ENCODE measurements at regions not wholly inside any gene's neighbourhood (a gene's known extent, or its start where the extent isn't known, plus 50 kb on each side); places are given as distances from the start of the nearest gene placed in this dataset.

DNA sequence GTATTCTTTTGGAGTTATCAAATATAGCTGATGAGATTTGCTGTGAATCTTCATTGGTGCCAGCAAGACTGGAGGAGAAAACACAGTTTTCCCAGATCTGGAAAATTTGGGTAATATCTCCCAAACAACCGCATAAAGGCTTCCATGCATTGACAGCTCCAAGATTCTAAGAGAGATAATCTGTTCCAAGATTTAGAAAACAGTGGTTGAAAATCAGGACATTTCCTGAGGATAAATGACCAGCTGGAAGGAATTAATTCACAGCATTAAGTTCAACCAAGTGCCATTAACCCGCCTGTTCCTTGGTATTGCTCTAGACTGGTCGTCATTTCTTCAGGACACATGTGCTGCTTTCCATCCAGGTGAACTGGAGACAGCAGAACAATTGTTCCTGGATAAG, 147.9 kb upstream of the PRICKLE1 start:
- no peaks in the 10 kb centered on the region for H3F3A ChIP-seq (ENCODE audit: low read length, unreplicated experiment)
- no peak overlapping the region for H2AFZ ChIP-seq (ENCODE audit: low read length)
- H3K27me3 ChIP-seq (ENCODE audit: low read length), result no peaks in the 10 kb centered on the region
- H3K4me3 ChIP-seq (ENCODE audit: low read length), result no peak overlapping the region
- H3K4me1 ChIP-seq (ENCODE audit: insufficient read depth, low read length), result peaks cover 11% of the 10 kb centered on the region
- DNase-seq (no peak), ATAC-seq (no peak)
- TF ChIP-seq EZH2 (IDR thresholded peaks at IDR 0.05; ENCODE audit: low read length, unreplicated experiment), result no peak
- no peak for TF ChIP-seq EZH2phosphoT487 (IDR thresholded peaks at IDR 0.05; ENCODE audit: borderline replicate concordance, low read length)
- TF ChIP-seq, protein P1, sequence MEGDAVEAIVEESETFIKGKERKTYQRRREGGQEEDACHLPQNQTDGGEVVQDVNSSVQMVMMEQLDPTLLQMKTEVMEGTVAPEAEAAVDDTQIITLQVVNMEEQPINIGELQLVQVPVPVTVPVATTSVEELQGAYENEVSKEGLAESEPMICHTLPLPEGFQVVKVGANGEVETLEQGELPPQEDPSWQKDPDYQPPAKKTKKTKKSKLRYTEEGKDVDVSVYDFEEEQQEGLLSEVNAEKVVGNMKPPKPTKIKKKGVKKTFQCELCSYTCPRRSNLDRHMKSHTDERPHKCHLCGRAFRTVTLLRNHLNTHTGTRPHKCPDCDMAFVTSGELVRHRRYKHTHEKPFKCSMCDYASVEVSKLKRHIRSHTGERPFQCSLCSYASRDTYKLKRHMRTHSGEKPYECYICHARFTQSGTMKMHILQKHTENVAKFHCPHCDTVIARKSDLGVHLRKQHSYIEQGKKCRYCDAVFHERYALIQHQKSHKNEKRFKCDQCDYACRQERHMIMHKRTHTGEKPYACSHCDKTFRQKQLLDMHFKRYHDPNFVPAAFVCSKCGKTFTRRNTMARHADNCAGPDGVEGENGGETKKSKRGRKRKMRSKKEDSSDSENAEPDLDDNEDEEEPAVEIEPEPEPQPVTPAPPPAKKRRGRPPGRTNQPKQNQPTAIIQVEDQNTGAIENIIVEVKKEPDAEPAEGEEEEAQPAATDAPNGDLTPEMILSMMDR (conservative IDR thresholded peaks at IDR 0.05; ENCODE audit: low read depth, low read length), result no peak
- no peaks in the 10 kb centered on the region for H3K79me2 ChIP-seq (ENCODE audit: low read length)
- no peak overlapping the region for H3K4me2 ChIP-seq (ENCODE audit: low read length)
- no peaks in the 10 kb centered on the region for H3K9me2 ChIP-seq (replicated peaks; ENCODE audit: low read length)
- no peak overlapping the region for H3K9ac ChIP-seq (ENCODE audit: low read length)
- no TSS peak for BruUV-seq (replicated peaks)
- intact Hi-C loops (cut with micrococcal nuclease), result no loop called here
- no peaks in the 10 kb centered on the region for H3K36me3 ChIP-seq (ENCODE audit: low read depth, low read length)
- H4K20me1 ChIP-seq (ENCODE audit: low read length), result no peaks in the 10 kb centered on the region
- ChIA-PET CTCF (no interaction called here), POLR2A (ENCODE audit: unreplicated experiment) (no interaction called here)
- no peak overlapping the region for H3K27ac ChIP-seq (ENCODE audit: low read length)
- H3K9me3 ChIP-seq (ENCODE audit: low read length), result no peaks in the 10 kb centered on the region

DNA sequence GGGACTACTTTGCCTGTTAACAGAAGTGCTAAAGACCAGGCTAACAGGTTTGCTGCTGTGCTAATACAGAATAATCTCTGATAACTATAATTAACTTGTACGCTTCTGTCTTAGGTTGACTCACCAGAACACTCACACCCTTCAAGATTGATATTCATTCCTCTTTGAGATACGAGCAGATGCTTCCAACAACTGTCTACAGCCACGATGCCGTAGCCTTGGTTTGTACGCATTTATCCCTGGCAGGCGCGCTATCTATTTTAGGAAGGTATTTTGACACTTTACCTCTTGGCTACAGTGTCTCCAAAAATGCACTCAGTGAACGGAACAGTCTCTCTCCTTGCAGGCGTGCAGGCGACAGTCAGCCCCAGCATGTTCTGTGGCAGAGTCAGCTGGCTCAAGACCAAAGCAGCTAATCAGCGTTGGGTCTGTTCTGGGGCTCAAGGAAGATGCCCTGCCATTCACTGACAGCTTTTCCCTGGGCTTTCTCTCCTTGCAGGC, 146.4 kb upstream of the PRICKLE1 start:
- H3K9ac ChIP-seq (ENCODE audit: low read length), result no peak overlapping the region
- no peak for DNase-seq
- no peaks in the 10 kb centered on the region for H3K9me3 ChIP-seq (ENCODE audit: low read length)
- no peaks in the 10 kb centered on the region for H3K27me3 ChIP-seq (ENCODE audit: low read length)
- no peak overlapping the region for H2AFZ ChIP-seq (ENCODE audit: low read length)
- no peak overlapping the region for H3K4me2 ChIP-seq (ENCODE audit: low read length)
- H3K4me1 ChIP-seq (ENCODE audit: insufficient read depth, low read length), result no peaks in the 10 kb centered on the region
- H3K27ac ChIP-seq (ENCODE audit: low read length), result no peak overlapping the region
- intact Hi-C loops (cut with micrococcal nuclease), result no loop called here
- no peaks in the 10 kb centered on the region for H4K20me1 ChIP-seq (ENCODE audit: low read length)
- CTCF ChIA-PET, result no interaction called here
- no TSS peak for BruUV-seq (replicated peaks)
- H3K79me2 ChIP-seq (ENCODE audit: low read length), result no peaks in the 10 kb centered on the region
- H3K36me3 ChIP-seq (ENCODE audit: low read depth, low read length), result no peaks in the 10 kb centered on the region
- no peak for ATAC-seq
- no peak overlapping the region for H3K4me3 ChIP-seq (ENCODE audit: low read length)
- POLR2A ChIA-PET (ENCODE audit: unreplicated experiment), result no interaction called here
- TF ChIP-seq, protein P1 (conservative IDR thresholded peaks at IDR 0.05; ENCODE audit: low read depth, low read length), result no peak
- TF ChIP-seq EZH2 (IDR thresholded peaks at IDR 0.05; ENCODE audit: low read length, unreplicated experiment), result no peak
- TF ChIP-seq EZH2phosphoT487 (IDR thresholded peaks at IDR 0.05; ENCODE audit: borderline replicate concordance, low read length), result no peak
- H3K9me2 ChIP-seq (replicated peaks; ENCODE audit: low read length), result no peaks in the 10 kb centered on the region
- no peaks in the 10 kb centered on the region for H3F3A ChIP-seq (ENCODE audit: low read length, unreplicated experiment)

DNA sequence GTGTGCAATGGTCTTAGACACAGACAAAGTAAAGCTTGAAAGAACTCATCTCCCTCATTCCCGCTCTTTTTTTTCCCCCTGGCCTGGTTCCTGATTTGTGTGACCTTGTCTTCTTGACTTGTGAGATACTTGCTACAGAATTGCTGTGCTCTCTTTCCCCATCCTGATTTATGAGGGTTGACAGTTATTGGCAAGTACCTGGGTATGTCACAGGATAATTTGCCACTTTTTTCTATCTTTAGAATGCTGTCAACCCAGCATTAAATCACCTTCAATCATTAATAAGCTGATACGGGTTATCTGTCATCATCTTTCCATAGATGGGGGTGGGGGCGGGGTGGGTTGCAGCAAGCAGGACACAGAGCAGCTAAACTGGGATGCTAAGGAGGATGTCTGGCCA, 144.4 kb upstream of the PRICKLE1 start:
- H3K9me3 ChIP-seq (ENCODE audit: low read length), result no peaks in the 10 kb centered on the region
- no peaks in the 10 kb centered on the region for H3K36me3 ChIP-seq (ENCODE audit: low read depth, low read length)
- no peak overlapping the region for H3K27ac ChIP-seq (ENCODE audit: low read length)
- no peak overlapping the region for H2AFZ ChIP-seq (ENCODE audit: low read length)
- DNase-seq (no peak), ATAC-seq (no peak)
- H4K20me1 ChIP-seq (ENCODE audit: low read length), result no peaks in the 10 kb centered on the region
- ChIA-PET POLR2A (ENCODE audit: unreplicated experiment) (no interaction called here), CTCF (no interaction called here)
- H3K4me2 ChIP-seq (ENCODE audit: low read length), result no peak overlapping the region
- no peaks in the 10 kb centered on the region for H3K9me2 ChIP-seq (replicated peaks; ENCODE audit: low read length)
- intact Hi-C loops (cut with micrococcal nuclease), result no loop called here
- no peaks in the 10 kb centered on the region for H3K79me2 ChIP-seq (ENCODE audit: low read length)
- peaks cover 18% of the 10 kb centered on the region for H3K4me1 ChIP-seq (ENCODE audit: insufficient read depth, low read length)
- no peak overlapping the region for H3K9ac ChIP-seq (ENCODE audit: low read length)
- TF ChIP-seq EZH2phosphoT487 (IDR thresholded peaks at IDR 0.05; ENCODE audit: borderline replicate concordance, low read length), result no peak
- TF ChIP-seq, protein P1 (conservative IDR thresholded peaks at IDR 0.05; ENCODE audit: low read depth, low read length), result no peak
- no peak overlapping the region for H3K4me3 ChIP-seq (ENCODE audit: low read length)
- H3F3A ChIP-seq (ENCODE audit: low read length, unreplicated experiment), result no peaks in the 10 kb centered on the region
- H3K27me3 ChIP-seq (ENCODE audit: low read length), result no peaks in the 10 kb centered on the region
- BruUV-seq (replicated peaks), result no TSS peak

All from PC-3 (cell line).